VCaP (cell line): ENCODE measurements at regions not wholly inside any gene's neighbourhood (a gene's known extent, or its start where the extent isn't known, plus 50 kb on each side); places are given as distances from the start of the nearest gene placed in this dataset.
"Not testable (repeated sequence)": the region's sequence is repeated elsewhere in the genome, so short reads cannot be mapped to it uniquely, and the experiment has no call there.

Experiments
- H3K27ac ChIP-seq: fragments of 450-650 bp; 2 replicates; pipeline ENCODE4 v1.5.1; 2017
- TF ChIP-seq, protein P1 (sequence below): fragments of 450-650 bp; conservative IDR thresholded peaks from 2 replicates; pipeline ENCODE4 v1.5.1; 2017; ENCODE audit warnings: mild to moderate bottlenecking, moderate library complexity

DNA sequence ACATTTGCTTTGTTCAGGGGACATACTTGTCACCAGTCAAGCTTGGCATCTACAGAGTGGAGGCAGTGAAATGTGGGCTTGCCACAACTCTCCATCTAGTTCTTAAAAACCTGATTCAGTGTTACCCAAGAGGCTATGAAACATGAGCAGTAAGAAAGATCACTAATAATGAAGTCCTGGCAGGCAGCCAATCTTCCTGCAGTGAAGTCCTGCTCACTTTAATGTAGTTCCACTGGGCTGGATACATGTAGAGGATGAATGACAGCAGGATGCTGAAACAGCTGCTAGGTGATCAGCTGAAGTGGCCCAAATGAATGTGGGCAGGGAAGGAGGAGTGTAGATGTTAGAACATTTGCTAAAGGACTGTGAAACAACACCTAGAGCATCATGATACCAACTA, 1213.1 kb downstream of the OLFM4 start:
- TF ChIP-seq, protein P1, sequence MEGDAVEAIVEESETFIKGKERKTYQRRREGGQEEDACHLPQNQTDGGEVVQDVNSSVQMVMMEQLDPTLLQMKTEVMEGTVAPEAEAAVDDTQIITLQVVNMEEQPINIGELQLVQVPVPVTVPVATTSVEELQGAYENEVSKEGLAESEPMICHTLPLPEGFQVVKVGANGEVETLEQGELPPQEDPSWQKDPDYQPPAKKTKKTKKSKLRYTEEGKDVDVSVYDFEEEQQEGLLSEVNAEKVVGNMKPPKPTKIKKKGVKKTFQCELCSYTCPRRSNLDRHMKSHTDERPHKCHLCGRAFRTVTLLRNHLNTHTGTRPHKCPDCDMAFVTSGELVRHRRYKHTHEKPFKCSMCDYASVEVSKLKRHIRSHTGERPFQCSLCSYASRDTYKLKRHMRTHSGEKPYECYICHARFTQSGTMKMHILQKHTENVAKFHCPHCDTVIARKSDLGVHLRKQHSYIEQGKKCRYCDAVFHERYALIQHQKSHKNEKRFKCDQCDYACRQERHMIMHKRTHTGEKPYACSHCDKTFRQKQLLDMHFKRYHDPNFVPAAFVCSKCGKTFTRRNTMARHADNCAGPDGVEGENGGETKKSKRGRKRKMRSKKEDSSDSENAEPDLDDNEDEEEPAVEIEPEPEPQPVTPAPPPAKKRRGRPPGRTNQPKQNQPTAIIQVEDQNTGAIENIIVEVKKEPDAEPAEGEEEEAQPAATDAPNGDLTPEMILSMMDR: no peak
- H3K27ac ChIP-seq: no peak overlapping the region

DNA sequence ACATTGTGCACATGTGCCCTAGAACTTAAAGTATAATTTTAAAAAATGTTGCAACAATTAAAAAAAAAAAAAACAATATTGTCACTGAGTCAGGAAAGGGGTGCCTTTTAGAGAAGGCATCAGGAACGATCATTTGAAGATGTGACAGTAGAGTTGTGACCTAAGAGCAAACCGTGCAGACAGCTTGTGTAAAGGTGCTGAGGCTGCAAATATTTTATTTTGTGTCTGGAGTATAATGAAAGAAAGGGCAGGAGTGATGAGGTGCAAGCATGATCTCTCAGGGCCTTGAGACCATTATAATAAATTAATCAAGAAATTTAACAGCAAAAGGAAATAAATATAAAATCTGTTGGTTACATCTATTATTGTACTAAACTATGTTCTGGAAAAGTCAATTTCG, 1219.7 kb downstream of the OLFM4 start:
- TF ChIP-seq, protein P1: no peak
- H3K27ac ChIP-seq: no peak overlapping the region

DNA sequence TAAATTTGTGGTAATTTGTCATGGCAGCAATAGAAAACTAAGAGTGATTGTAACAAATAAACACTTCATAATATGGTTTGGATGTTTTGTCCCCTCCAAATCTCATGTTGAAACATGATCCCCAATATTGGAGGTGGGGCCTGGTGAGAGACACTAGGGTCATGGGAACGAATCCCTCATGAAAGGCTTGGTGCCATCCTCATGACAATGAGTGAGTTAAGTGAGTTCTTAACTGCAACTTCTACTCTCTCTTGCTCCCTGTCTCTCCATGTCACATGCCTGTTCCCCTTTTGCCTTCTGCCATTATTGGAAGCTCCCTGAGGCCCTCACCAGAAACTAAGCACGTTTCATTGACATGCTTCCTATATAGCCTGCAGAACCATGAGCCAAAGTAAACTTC, 1233.2 kb downstream of the OLFM4 start:
- TF ChIP-seq, protein P1: no peak
- H3K27ac ChIP-seq: no peak overlapping the region

DNA sequence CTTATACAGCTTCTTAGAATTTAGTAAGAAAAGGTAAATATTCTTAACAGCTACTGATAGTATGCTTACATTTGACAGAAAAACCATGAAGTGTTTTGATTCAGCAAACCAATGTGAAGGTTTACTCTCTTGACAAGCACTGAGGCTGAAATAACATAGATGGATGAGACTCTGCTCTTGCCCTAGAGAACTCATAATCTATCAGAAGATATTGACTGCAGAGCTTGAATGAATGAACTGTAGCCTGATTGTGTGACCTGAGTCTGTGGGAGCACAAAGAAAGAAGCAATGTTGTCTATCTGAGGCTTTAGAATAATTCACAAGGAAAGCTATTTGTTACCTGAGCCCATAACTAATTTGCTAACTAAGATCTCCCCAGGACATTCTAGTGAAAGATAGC, 1235.3 kb downstream of the OLFM4 start:
- TF ChIP-seq, protein P1: no peak
- H3K27ac ChIP-seq: no peak overlapping the region

DNA sequence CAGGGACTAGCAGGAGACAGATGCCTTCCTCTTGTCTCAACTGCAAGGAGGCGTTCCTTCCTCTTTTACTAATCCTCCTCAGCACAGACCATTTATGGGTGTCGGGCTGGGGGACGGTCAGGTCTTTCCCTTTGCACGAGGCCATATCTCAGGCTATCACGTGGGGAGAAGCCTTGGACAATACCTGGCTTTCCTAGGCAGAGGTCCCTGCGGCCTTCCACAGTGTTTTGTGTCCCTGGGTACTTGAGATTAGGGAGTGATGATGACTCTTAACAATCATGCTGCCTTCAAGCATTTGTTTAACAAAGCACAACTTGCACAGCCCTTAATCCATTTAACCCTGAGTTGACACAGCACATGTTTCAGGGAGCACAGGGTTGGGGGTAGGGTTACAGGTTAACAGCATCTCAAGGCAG, 1238.6 kb downstream of the OLFM4 start:
- not testable (repeated sequence) for H3K27ac ChIP-seq

DNA sequence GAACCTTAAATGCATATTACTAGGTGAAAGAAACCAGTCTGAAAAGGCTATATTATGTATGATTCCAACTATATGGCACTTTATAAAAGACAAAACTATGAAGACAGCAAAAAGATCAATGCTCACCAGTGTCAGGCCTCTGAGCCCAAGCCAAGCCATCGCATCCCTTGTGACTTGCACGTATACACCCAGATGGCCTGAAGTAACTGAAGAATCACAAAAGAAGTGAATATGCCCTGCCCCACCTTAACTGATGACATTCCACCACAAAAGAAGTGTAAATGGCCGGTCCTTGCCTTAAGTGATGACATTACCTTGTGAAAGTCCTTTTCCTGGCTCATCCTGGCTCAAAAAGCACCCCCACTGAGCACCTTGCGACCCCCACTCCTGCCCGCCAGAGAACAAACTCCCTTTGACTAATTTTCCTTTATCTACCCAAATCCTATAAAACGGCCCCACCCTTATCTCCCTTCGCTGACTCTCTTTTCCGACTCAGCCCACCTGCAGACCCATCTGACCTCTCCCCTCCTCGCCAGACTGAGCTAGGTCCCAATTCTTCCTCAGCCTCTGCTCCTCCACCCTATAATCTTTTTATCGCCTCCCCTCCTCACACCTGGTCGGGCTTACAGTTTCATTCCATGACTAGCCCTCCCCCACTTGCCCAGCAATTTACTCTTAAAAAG, 1239.5 kb downstream of the OLFM4 start:
- H3K27ac ChIP-seq: not testable (repeated sequence)

DNA sequence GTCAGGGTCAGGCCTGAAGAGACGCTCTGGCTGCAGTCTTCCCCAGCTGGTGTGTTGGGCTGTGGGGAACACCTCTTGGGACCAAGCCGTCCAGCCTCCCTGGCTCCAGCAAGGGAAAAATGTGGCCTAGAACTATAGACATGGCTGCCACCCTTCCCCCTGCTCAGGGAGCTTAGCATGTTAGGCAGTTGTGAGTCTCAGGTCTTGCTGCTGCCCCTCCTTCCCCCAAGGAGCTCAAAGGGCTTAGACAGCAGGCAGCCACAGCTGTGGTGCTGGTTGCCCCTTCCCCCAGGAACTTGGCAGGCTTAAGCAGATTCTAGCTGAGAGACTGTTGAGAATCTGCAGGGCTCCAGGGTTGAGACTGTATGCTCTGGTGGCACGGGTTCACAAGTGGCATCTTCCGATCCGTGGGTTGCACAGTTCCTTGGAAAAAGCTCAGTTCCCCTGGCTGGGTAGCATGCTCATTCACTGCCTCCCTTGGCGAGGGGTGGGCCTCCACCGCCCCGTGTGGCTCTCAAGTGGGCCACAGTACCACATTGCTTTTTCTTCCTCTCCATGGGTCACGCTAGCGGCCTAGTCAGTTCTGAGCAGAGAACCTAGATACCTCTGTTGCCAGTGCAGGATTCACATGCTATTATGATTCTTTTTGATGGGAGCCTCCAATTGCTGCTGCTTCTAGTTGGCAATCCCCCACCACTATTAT, 1258.6 kb downstream of the OLFM4 start:
- TF ChIP-seq, protein P1: no peak
- no peak overlapping the region for H3K27ac ChIP-seq

DNA sequence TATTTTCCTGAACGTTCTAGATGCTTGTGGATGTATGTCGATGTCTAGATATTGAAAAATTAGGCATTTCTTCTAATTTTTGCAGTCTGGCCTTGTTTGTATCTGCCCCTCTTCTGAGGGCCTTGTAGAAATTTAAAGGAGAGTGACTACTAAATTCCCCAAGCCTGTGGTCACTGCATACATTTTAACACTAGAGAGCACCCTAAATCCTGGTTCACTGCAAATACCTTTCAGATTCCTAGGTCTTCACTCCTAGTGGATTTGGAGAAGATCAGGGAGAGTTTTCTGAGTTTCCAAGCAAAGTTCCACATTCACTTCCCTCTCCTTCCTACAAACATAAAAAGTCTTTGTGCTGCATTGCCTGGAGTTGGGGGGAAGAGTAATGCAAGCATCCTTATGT, 1272.5 kb downstream of the OLFM4 start:
- H3K27ac ChIP-seq: no peak overlapping the region
- TF ChIP-seq, protein P1: no peak
